ENCODE measurements at regions not wholly inside any gene's neighbourhood (a gene's known extent, or its start where the extent isn't known, plus 50 kb on each side); places are given as distances from the start of the nearest gene placed in this dataset.

DNA sequence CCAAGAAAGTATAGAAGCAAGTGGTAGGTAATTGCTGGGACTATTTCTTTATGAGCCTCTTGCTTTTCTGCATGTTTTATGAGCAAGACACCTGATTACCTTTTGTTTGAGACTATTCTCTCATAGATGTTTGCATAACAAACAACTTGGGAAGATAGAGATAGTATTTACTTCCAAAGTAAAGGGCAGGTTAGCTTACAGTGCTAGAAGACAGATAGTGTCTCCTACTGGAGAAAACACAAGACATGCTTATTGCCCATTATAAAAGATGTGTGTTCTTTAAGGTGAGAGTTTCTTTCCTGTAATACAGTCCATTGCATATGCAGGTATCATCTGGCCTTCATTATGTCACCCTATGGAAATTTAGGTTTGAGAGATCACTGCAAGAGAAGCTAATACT, 174.2 kb upstream of the FUT9 start:
- TF ChIP-seq SRF (CRISPR knock-in tag; IDR thresholded peaks at IDR 0.05) (no peak), ZKSCAN1 (IDR thresholded peaks at IDR 0.05; ENCODE audit: low read depth, low read length) (no peak), RFX5 (IDR thresholded peaks at IDR 0.05; ENCODE audit: low read depth, low read length) (no peak), CTCF (IDR thresholded peaks at IDR 0.05 in 2 of 3, conservative IDR thresholded peaks at IDR 0.05 in 1 of 3; ENCODE audit: insufficient read depth in 2 of 3, low read depth in 1 of 3, low read length in 3 of 3) (no peak), BRCA1 (IDR thresholded peaks at IDR 0.05) (no peak), BRCA1 (CRISPR knock-in tag; IDR thresholded peaks at IDR 0.05) (no peak), ZNF274 (IDR thresholded peaks at IDR 0.05; ENCODE audit: borderline replicate concordance, low read depth, low read length) (no peak), PHB2 (IDR thresholded peaks at IDR 0.05; ENCODE audit: low read depth) (no peak)
- TF ChIP-seq, protein P1, sequence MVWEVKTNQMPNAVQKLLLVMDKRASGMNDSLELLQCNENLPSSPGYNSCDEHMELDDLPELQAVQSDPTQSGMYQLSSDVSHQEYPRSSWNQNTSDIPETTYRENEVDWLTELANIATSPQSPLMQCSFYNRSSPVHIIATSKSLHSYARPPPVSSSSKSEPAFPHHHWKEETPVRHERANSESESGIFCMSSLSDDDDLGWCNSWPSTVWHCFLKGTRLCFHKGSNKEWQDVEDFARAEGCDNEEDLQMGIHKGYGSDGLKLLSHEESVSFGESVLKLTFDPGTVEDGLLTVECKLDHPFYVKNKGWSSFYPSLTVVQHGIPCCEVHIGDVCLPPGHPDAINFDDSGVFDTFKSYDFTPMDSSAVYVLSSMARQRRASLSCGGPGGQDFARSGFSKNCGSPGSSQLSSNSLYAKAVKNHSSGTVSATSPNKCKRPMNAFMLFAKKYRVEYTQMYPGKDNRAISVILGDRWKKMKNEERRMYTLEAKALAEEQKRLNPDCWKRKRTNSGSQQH (CRISPR knock-in tag; IDR thresholded peaks at IDR 0.05), result no peak
- TF ChIP-seq, protein P2, sequence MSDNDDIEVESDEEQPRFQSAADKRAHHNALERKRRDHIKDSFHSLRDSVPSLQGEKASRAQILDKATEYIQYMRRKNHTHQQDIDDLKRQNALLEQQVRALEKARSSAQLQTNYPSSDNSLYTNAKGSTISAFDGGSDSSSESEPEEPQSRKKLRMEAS (CRISPR knock-in tag; IDR thresholded peaks at IDR 0.05), result no peak
